ENCODE measurements at regions not wholly inside any gene's neighbourhood (a gene's known extent, or its start where the extent isn't known, plus 50 kb on each side); places are given as distances from the start of the nearest gene placed in this dataset.

GRCh38 chr6:14040042-14040441 lies 77.5 kb upstream of the CD83 start:
- TF ChIP-seq POU2F2 (IDR thresholded peaks at IDR 0.05; ENCODE audit: low read depth, low read length) = no peak
- no peak for TF ChIP-seq POLR2A (IDR thresholded peaks at IDR 0.05; ENCODE audit: low read depth, low read length)
- TF ChIP-seq TAF1 (IDR thresholded peaks at IDR 0.05; ENCODE audit: low read depth, low read length) = no peak
